ENCODE measurements at regions not wholly inside any gene's neighbourhood (a gene's known extent, or its start where the extent isn't known, plus 50 kb on each side); places are given as distances from the start of the nearest gene placed in this dataset.

DNA sequence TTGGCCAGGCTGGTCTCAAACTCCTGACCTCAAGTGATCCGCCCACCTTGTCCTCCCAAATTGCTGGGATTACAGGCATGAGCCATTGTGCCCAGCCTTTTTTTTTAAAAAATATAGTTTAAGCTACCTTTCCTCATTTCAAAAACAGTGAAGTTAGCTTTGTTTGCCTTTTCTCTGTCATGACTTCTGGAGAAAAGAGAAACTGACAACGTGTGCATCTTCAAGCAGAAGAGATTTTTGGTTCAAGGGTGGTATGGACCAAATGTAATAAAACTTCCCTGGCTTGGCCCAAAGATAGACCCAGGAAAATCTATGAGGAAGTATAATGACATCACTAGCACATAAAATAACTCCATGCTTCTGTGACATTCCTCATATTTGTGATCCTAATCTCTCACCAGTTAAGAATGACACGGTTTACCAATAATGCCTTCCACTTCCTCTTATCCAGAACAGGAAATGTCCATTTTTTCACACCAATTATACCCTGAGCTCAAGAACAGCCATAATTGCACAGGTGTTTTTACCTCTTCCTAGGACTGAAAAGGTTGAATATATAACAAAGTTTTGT lies 781.2 kb upstream of the NR2F2 start:
- DNase-seq (ENCODE audit: low read depth, low spot score): no peak

GRCh38 chr15:95550702-95551101 lies 779.8 kb upstream of the NR2F2 start:
- DNase-seq (ENCODE audit: low read depth, low spot score): no peak

DNA sequence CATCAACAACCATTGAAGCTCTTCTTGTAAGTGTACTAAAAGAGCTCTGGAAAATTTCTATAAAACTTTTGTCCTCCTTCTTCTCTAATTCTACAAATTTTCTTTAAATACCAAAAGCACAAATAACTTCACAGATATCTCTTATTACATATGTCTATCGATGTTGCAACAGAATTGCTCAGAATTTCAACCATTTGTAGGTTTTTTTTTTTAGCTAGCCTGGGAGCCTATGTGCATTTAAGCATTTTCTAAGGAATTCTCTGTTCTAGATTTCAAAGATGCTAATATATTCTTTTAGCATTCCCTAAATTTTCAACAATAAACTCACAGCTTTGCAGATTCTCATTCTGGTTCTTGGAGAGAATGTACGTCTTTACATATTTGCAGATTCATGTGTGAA lies 774.3 kb upstream of the NR2F2 start:
- no peak for DNase-seq (ENCODE audit: low read depth, low spot score)

GRCh38 chr15:95556866-95557225 lies 773.7 kb upstream of the NR2F2 start:
- DNase-seq (ENCODE audit: low read depth, low spot score): peak; percentile 83

GRCh38 chr15:95557226-95558046 lies 773.1 kb upstream of the NR2F2 start:
- peak; percentile 79 for DNase-seq (ENCODE audit: low read depth, low spot score)

DNA sequence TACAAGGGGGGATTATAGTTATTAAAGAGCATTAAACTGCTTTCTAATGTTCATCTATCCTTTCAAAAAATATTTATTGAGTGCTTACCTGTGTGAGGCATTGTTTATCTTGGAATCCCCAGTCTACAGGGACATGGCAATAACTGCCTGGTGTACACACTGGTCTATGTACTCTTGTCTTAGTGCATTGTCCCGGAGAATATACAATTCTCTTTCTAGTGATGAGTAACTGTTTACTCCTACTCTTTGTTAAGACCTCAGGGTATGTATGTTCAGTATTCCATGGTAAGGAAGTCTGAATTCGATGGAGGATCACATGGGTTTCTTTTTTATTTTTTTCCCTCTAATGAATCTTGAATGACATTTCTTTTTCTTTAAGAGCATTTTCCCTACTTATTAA lies 772.4 kb upstream of the NR2F2 start:
- DNase-seq (ENCODE audit: low read depth, low spot score): no peak

DNA sequence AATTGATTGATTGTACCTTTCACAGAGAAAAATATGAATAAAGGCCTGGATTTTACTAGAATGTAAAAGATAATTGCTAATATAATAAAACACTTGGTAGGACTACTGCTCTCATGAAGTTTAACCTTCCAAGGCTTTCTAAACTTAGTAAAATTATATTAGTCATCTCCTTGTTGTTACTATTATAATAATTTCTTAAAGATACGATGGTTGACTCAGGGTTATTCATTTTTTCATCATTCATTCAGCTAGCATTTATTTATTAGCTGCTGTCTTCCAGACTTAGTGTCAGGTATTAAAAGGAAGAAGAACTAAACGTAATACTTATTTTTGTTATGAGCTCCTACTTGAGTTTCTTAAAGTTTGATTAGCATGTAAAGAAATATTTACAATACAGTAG lies 771.6 kb upstream of the NR2F2 start:
- no peak for DNase-seq (ENCODE audit: low read depth, low spot score)

DNA sequence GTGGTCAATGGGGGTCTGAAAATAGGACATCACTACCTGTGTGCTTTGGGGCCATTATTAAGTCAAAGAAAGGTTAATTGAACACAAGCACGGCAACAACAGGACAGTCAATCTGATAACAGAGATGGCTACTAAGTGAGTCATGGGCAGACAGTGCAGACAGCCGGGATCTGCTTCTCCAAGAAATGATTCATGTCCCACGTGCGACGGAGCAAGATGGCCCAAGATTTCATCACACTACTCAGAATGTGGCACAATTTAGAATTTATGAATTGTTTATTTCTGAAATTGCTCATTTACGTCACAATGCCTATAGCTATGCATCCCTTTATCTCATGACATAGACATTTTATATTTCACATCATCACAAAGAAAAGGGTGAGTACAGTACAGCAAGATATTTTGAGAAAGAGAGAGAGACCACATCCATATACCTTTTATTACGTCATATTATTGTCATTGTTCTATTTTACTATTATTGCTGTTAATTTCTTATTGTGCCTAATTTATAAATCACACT lies 770.6 kb upstream of the NR2F2 start:
- DNase-seq (ENCODE audit: low read depth, low spot score): no peak

- DNase-seq (ENCODE audit: low read depth, low spot score): no peak
Measured at GRCh38 chr15:95561463-95561862, 769.0 kb upstream of the NR2F2 start.

- DNase-seq (ENCODE audit: low read depth, low spot score): no peak
Measured at GRCh38 chr15:95563634-95564033, 766.9 kb upstream of the NR2F2 start.

GRCh38 chr15:95565016-95565600 lies 765.4 kb upstream of the NR2F2 start:
- DNase-seq (ENCODE audit: low read depth, low spot score): no peak

DNA sequence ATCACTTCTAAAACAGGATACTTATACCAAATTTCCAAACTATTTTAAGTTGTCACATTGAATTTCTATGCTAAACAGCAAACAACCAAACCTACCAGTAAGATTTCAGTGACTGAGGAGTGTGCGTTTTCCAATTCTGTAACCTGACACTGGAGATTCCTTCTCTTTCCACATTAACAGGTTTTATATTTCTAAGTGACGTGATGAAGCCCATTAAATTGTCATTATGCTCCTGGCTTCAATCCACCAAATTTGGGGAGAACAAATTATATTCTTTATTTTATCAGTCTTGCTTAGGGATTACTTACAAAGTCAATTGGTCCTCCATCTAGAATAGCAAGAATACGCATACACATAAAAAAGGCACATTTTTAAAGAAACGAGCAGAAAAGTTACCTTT lies 764.8 kb upstream of the NR2F2 start:
- DNase-seq (ENCODE audit: low read depth, low spot score): no peak

DNA sequence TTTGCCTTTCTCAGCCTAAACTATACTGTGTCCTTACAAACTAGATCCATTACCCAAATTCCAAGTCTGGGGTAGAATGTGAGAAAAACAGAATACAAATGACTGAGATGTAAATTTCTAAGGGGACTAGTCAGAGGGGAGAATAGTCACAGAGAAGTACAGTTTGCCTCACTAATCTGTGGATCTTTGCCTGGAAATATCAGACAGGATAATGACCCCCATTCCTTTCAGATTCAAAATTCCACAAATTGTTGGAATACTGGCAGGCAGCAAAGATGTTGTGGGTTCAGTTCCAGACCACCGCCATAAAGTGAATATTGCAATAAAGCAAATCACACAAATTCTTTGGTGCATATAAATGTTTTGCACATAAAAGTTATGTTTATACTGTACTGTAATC lies 762.8 kb upstream of the NR2F2 start:
- no peak for DNase-seq (ENCODE audit: low read depth, low spot score)

GRCh38 chr15:95574053-95574452 lies 756.4 kb upstream of the NR2F2 start:
- DNase-seq (ENCODE audit: low read depth, low spot score): no peak

DNA sequence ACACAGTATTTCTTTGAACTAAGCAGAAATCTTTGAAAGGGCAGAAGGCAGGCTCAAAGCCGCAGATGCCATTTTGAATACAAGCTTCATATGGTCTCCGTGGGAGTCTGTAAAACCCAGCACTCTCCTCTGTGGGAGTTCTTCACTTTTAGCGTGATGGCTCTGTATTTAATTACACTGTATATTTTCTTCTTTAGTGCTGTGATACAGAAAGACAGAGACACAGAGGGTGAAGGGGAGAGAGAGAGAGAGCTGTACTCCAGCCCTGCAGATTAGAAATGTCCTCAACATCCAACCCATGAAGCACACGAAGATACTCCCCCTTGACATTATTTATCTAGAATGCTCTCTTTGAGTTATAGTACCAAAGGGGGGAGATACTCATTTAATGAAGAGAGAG lies 752.6 kb upstream of the NR2F2 start:
- DNase-seq (ENCODE audit: low read depth, low spot score): no peak

DNA sequence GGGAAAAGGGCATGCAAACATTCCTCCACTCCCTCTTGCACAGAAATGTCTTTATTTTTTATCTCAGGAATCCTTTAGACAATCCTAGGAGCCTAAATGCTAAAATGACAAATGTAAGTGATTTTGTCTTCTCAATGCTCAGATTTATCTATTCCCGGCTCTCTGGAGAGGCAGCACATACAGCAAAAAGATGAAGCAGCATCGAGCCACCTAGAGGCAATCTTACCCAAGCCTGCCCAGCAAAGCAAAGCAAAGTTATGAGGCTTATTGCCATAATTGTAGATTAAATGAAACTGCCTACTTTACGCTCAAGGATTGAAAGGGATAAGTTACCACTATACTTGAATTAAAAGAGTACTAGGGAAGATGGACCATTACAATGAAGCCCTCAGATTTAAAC lies 750.4 kb upstream of the NR2F2 start:
- DNase-seq (ENCODE audit: low read depth, low spot score): no peak

GRCh38 chr15:95581595-95581994 lies 748.9 kb upstream of the NR2F2 start:
- no peak for DNase-seq (ENCODE audit: low read depth, low spot score)

DNA sequence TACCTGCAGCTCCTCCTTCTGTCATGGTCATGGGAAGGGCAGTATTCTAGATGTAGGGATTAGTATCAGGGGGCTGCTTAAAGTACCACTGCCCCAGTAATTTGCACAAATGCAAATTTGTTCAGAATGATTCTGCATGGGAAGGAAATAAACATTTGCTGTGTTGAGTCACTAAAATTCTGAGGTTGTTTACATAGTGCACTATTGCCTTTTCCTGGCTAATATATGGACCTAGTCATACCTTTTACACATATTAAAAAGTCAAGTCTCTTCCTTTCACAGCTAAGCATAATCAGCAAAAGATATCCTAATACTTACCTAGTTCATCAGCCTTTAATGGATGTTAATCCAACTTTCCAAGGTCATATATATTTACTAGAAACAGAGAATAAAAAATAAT lies 746.4 kb upstream of the NR2F2 start:
- DNase-seq (ENCODE audit: low read depth, low spot score): no peak

DNA sequence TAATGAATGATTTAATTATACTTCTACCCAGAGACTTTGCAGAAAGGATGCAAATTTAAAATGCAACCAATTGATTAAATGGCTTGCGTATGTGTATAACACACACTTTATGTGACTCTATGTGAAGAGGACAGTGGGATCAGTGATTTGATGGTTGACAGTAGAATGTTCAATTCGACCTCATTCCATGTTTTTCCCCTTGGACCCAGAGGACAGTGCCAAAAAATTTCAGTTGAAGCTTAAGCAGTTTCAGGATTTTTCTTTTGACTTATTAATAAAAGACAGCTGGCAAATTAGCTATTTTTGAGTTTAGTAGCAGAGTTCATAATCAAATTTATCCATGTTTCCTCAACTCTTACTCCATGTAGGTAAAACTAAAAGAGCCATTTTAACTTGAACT lies 742.4 kb upstream of the NR2F2 start:
- DNase-seq (ENCODE audit: low read depth, low spot score): no peak

GRCh38 chr15:95590533-95591044 lies 739.9 kb upstream of the NR2F2 start:
- DNase-seq (ENCODE audit: low read depth, low spot score): no peak

DNA sequence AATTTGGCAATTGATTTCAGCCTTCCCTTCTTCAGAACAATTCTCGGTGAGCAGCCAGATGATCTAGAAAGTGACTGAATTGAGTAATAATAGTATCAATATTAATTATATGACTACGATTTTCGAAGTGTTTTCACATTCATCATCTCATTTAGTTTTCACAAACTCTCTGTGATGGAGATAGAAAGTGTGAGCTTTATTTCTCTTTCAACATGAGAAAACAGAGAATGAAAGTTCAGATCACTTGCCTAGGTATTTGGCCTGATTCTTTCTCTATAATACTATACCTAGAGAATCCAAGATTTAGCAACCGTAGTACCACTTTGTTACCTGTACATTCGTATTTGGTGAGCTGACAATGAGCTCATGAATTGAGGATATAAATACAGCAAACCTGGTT lies 739.2 kb upstream of the NR2F2 start:
- no peak for DNase-seq (ENCODE audit: low read depth, low spot score)

DNA sequence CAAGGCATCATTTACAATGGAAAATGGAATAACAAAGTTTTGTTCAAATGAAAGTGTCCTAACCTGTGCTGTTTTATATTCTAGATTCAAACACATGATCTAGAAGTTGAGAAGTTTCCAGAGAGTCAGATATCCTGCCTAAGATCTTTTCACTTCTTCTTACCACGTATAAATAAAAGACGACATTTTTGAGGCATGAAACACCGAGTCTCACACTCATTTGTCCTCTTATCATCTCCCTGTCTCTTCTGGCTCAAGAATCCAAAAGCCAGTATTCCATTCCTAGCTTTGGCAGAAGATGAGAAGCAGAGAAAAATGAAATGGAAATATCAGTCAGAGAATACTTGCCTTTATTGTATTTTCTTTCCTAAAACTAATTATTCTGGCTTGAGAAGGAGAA lies 738.6 kb upstream of the NR2F2 start:
- no peak for DNase-seq (ENCODE audit: low read depth, low spot score)

DNA sequence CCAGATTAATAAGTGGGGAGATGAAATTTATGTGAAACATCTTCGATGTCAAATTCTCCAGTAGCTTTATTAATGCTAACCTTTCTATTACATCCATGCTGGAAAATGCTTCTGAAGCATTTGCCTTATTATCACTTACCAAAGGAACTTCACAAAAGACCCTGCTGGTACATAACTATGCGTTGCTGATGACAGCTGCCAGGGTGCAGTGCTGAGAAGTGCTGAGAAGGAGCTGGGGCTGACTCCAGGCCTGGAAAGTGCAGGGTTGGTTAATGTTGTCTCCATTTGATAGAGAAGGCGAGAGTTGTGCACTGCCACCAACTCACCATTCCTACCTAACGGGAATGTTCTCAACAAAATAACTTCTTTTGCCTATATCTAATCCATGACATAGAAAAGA lies 736.0 kb upstream of the NR2F2 start:
- no peak for DNase-seq (ENCODE audit: low read depth, low spot score)

Measured in smooth muscle cell of the brain vasculature (primary cell).